IMR-90 (cell line): ENCODE measurements at regions not wholly inside any gene's neighbourhood (a gene's known extent, or its start where the extent isn't known, plus 50 kb on each side); places are given as distances from the start of the nearest gene placed in this dataset.

Experiments
- ATAC-seq: fragments of 200-7000 bp; cut with Tn5 transposase; 2 replicates; pipeline ENCODE4 v1.9.1; 2020; ENCODE audit warnings: low read depth, mild to moderate bottlenecking, moderate library complexity
- BruUV-seq: library from RNA; stranded (reverse); fragments of 400-500 nt; replicated peaks from 2 replicates; lab custom pipeline; 2021; lab: Mats Ljungman, UMichigan
- CTCF ChIA-PET: fragments of 300-600 bp; formaldehyde crosslinking; extraction: SDS; loops from one replicate; lab custom pipeline; 2021; ENCODE audit warnings: antibody characterized with exemption; lab: Yijun Ruan, JAX
- POLR2A ChIA-PET: fragments of 300-600 bp; sonication (Branson Sonifier 250); formaldehyde crosslinking; loops from one replicate; lab custom pipeline; 2022; ENCODE audit warnings: antibody characterized with exemption; ENCODE audit not compliant: unreplicated experiment; lab: Charles Lee
- DNase-seq: peaks from one replicate; pipeline ENCODE4 v3.0.0; 2013
- H2AFZ ChIP-seq: replicated peaks from 2 replicates; pipeline ENCODE3; 2013; ENCODE audit warnings: low read length, mild to moderate bottlenecking; ENCODE audit not compliant: poor library complexity
- H2AK5ac ChIP-seq: 2 replicates; pipeline ENCODE4 v1.6.1; 2013; ENCODE audit warnings: low read depth, low read length, inconsistent platforms
- H2AK9ac ChIP-seq: replicated peaks from 2 replicates; pipeline ENCODE3; 2013; ENCODE audit warnings: mild to moderate bottlenecking, low read depth, low read length, moderate library complexity; ENCODE audit not compliant: poor library complexity
- H2BK120ac ChIP-seq: 2 replicates; pipeline ENCODE4 v1.6.1; 2013; ENCODE audit warnings: low read depth, low read length, inconsistent platforms
- H2BK15ac ChIP-seq: 3 replicates; pipeline ENCODE4 v1.6.1; 2013; ENCODE audit warnings: low read depth, low read length, inconsistent platforms
- H2BK20ac ChIP-seq: 2 replicates; pipeline ENCODE4 v1.6.1; 2013; ENCODE audit warnings: low read depth, mild to moderate bottlenecking, inconsistent platforms, low read length, moderate library complexity
- H2BK5ac ChIP-seq: 2 replicates; pipeline ENCODE4 v1.6.1; 2013; ENCODE audit warnings: mild to moderate bottlenecking, low read depth, low read length, inconsistent platforms; ENCODE audit not compliant: poor library complexity, severe bottlenecking
- H3K14ac ChIP-seq: replicated peaks from 2 replicates; pipeline ENCODE4 v1.6.1; 2013; ENCODE audit warnings: low read depth, low read length, inconsistent platforms
- H3K18ac ChIP-seq: 2 replicates; pipeline ENCODE4 v1.6.1; 2013; ENCODE audit warnings: low read depth, low read length, control low read depth
- H3K23ac ChIP-seq: 2 replicates; pipeline ENCODE4 v1.6.1; 2013; ENCODE audit warnings: low read depth, low read length, inconsistent platforms
- H3K27ac ChIP-seq: 2 replicates; pipeline ENCODE4 v1.5.1; 2013; ENCODE audit warnings: mild to moderate bottlenecking, control low read depth, low read length; ENCODE audit not compliant: insufficient read depth
- H3K27me3 ChIP-seq: 2 replicates; pipeline ENCODE4 v1.6.1; 2013; ENCODE audit warnings: low read length; ENCODE audit not compliant: control insufficient read depth, insufficient read depth
- H3K36me3 ChIP-seq: 2 replicates; pipeline ENCODE4 v1.6.1; 2013; ENCODE audit warnings: low read length, mixed read lengths; ENCODE audit not compliant: control insufficient read depth, insufficient read depth
- H3K4ac ChIP-seq: 2 replicates; pipeline ENCODE4 v1.6.1; 2013; ENCODE audit warnings: low read depth, low read length, inconsistent platforms
- H3K4me1 ChIP-seq: 2 replicates; pipeline ENCODE4 v1.6.1; 2013; ENCODE audit warnings: low read length, mixed read lengths; ENCODE audit not compliant: control insufficient read depth, insufficient read depth
- H3K4me2 ChIP-seq: 2 replicates; pipeline ENCODE4 v1.6.1; 2013; ENCODE audit warnings: low read depth, mild to moderate bottlenecking, control low read depth, low read length, moderate library complexity
- H3K4me3 ChIP-seq: 2 replicates; pipeline ENCODE4 v1.5.1; 2013; ENCODE audit warnings: low read depth, mild to moderate bottlenecking, control low read depth, low read length, moderate library complexity; ENCODE audit not compliant: insufficient read depth
- H3K56ac ChIP-seq: 2 replicates; pipeline ENCODE4 v1.6.1; 2013; ENCODE audit warnings: low read length, inconsistent platforms; ENCODE audit not compliant: insufficient read depth; ENCODE audit errors: extremely low read depth
- H3K79me1 ChIP-seq, 2 experiments: 2 replicates each; pipeline ENCODE4 v1.6.1; 2013; ENCODE audit warnings: low read length in 2 of 2, inconsistent platforms in 1 of 2, low read depth in 1 of 2
- H3K9ac ChIP-seq: 2 replicates; pipeline ENCODE4 v1.6.1; 2013; ENCODE audit warnings: low read depth, low read length, control low read depth
- H3K9me1 ChIP-seq: 2 replicates; pipeline ENCODE4 v1.6.1; 2013; ENCODE audit warnings: low read length, inconsistent platforms; ENCODE audit not compliant: insufficient read depth
- H3K9me3 ChIP-seq: 2 replicates; pipeline ENCODE4 v1.6.1; 2013; ENCODE audit warnings: low read length; ENCODE audit not compliant: control insufficient read depth, insufficient read depth
- H4K20me1 ChIP-seq: 2 replicates; pipeline ENCODE4 v1.6.1; 2013; ENCODE audit warnings: low read length, inconsistent platforms; ENCODE audit not compliant: insufficient read depth
- H4K5ac ChIP-seq: 2 replicates; pipeline ENCODE4 v1.6.1; 2013; ENCODE audit warnings: mild to moderate bottlenecking, low read depth, low read length, control low read depth
- H4K8ac ChIP-seq, 2 experiments: 2 replicates each; pipeline ENCODE4 v1.6.1; 2013; ENCODE audit warnings: low read depth in 2 of 2, low read length in 2 of 2, control low read depth in 1 of 2, inconsistent platforms in 1 of 2
- H4K91ac ChIP-seq: 2 replicates; pipeline ENCODE4 v1.6.1; 2013; ENCODE audit warnings: low read depth, low read length, inconsistent platforms; ENCODE audit not compliant: insufficient read depth
- BHLHE40 ChIP-seq: fragments of 150-350 bp; IDR thresholded peaks from 2 replicates; pipeline ENCODE4 v1.6.1; 2016; ENCODE audit warnings: mild to moderate bottlenecking, low read depth, low read length
- CEBPB ChIP-seq: IDR thresholded peaks from 2 replicates; pipeline ENCODE4 v1.6.1; 2012; ENCODE audit warnings: low read depth, low read length, improper control_type of control experiment
- CHD1 ChIP-seq: IDR thresholded peaks from 2 replicates; pipeline ENCODE4 v1.6.1; 2012; ENCODE audit warnings: low read depth, low read length, improper control_type of control experiment
- CTCF ChIP-seq: conservative IDR thresholded peaks from 2 replicates; pipeline ENCODE4 v1.5.1; 2012; ENCODE audit warnings: mild to moderate bottlenecking, low read depth, low read length, improper control_type of control experiment
- ELK1 ChIP-seq: fragments of 150-350 bp; IDR thresholded peaks from 2 replicates; pipeline ENCODE4 v1.6.1; 2016; ENCODE audit warnings: low read depth, mild to moderate bottlenecking, low read length, moderate library complexity, borderline replicate concordance
- FOS ChIP-seq: fragments of 150-350 bp; IDR thresholded peaks from 2 replicates; pipeline ENCODE4 v1.6.1; 2016; ENCODE audit warnings: low read depth, low read length
- MAFK ChIP-seq: IDR thresholded peaks from 2 replicates; pipeline ENCODE4 v1.6.1; 2012; ENCODE audit warnings: low read depth, low read length, improper control_type of control experiment
- MAZ ChIP-seq: IDR thresholded peaks from 2 replicates; pipeline ENCODE4 v1.6.1; 2012; ENCODE audit warnings: low read depth, mild to moderate bottlenecking, low read length, improper control_type of control experiment, moderate library complexity, borderline replicate concordance
- MXI1 ChIP-seq: IDR thresholded peaks from 2 replicates; pipeline ENCODE4 v1.6.1; 2012; ENCODE audit warnings: low read depth, mild to moderate bottlenecking, low read length, moderate library complexity, borderline replicate concordance
- NFE2L2 ChIP-seq: fragments of 150-350 bp; IDR thresholded peaks from 2 replicates; pipeline ENCODE4 v1.6.1; 2016; ENCODE audit warnings: low read depth, mild to moderate bottlenecking, low read length
- POLR2A ChIP-seq: IDR thresholded peaks from 2 replicates; pipeline ENCODE4 v1.6.1; 2012; ENCODE audit warnings: mild to moderate bottlenecking, low read depth, low read length
- RAD21 ChIP-seq: IDR thresholded peaks from 2 replicates; pipeline ENCODE4 v1.6.1; 2012; ENCODE audit warnings: low read length, improper control_type of control experiment
- RCOR1 ChIP-seq: IDR thresholded peaks from 2 replicates; pipeline ENCODE4 v1.6.1; 2012; ENCODE audit warnings: mild to moderate bottlenecking, low read length, improper control_type of control experiment; ENCODE audit not compliant: insufficient replicate concordance
- RFX5 ChIP-seq: IDR thresholded peaks from 2 replicates; pipeline ENCODE4 v1.8.0; 2012; ENCODE audit warnings: low read depth, mild to moderate bottlenecking, low read length, moderate library complexity
- WGBS, 2 experiments: methylation state at CpG; one replicate each; pipeline versions ENCODE4 v1.1.5 to v1.1.7; 2013; ENCODE audit warnings: missing lambda C conversion rate in 2 of 2; ENCODE audit not compliant: insufficient read length in 1 of 2; ENCODE audit errors: extremely low coverage in 2 of 2; 5-methylcytosine and 5-hydroxymethylcytosine counted together
- dilution Hi-C: fragments of 300-500 bp; cut with HindIII; formaldehyde crosslinking; loops from one replicate; pipeline ENCODE4 v1.14.3; 2018; ENCODE audit warnings: low sequenced_read_pairs; ENCODE audit not compliant: unreplicated experiment
- in situ Hi-C: fragments of 300-500 bp; cut with MboI; formaldehyde crosslinking; loops from 3 replicates; pipeline ENCODE4 v1.14.3; 2019; ENCODE audit warnings: low sequenced_read_pairs, inconsistent platforms, mixed read lengths
- intact Hi-C: fragments of 100-400 bp; cut with micrococcal nuclease; formaldehyde crosslinking; loops from 2 replicates; pipeline ENCODE4 v1.10.0; 2022
- TF ChIP-seq, protein P1 (sequence below): fragments of 150-350 bp; IDR thresholded peaks from 2 replicates; pipeline ENCODE4 v1.6.1; 2017; ENCODE audit warnings: mild to moderate bottlenecking, antibody characterized with exemption, low read length, low read depth

DNA sequence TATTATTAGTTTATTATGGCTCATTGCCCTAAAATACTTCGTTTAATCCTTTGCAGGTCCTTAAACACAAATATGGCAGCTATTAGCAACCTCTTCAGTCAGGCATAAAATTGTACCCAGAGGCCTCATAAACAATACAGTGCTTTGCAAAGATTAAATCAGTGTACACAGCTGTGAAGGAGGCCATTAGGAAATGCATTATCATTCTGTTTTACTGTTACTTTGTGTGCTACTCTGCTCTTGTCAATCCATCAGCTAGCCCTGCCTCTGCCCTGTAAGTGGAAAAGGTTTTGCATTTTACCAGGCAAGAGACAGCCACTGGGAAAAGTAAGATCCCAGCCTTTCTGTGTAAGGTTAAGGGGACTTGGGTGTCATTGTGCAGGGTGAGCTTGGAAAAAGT is 415.7 kb upstream of the DAB1 start:
- H3K56ac ChIP-seq = no peak overlapping the region
- no CpG with 5 or more reads among the region's 1 CpG for WGBS, 2 experiments
- H2BK15ac ChIP-seq = no peak overlapping the region
- H4K20me1 ChIP-seq = no peaks in the 10 kb centered on the region
- no peak overlapping the region for H2BK120ac ChIP-seq
- no peaks in the 10 kb centered on the region for H3K79me1 ChIP-seq
- in situ Hi-C loops = no loop called here
- H3K18ac ChIP-seq = no peak overlapping the region
- no peaks in the 10 kb centered on the region for H3K9me1 ChIP-seq
- no peak overlapping the region for H3K23ac ChIP-seq
- no peak for DNase-seq
- no peak overlapping the region for H2BK5ac ChIP-seq
- H4K8ac ChIP-seq = no peak overlapping the region
- no peak overlapping the region for H4K5ac ChIP-seq
- no TSS peak for BruUV-seq
- ChIA-PET POLR2A (no interaction called here), CTCF (no interaction called here)
- H3K36me3 ChIP-seq = no peaks in the 10 kb centered on the region
- dilution Hi-C loops = no loop called here
- H3K27ac ChIP-seq = no peak overlapping the region
- no peak overlapping the region for H2BK20ac ChIP-seq
- no peak overlapping the region for H2AK5ac ChIP-seq
- H3K4ac ChIP-seq = no peak overlapping the region
- no peak overlapping the region for H2AK9ac ChIP-seq
- no peaks in the 10 kb centered on the region for H3K27me3 ChIP-seq
- no peak overlapping the region for H3K14ac ChIP-seq
- no peak overlapping the region for H2AFZ ChIP-seq
- H3K9me3 ChIP-seq = no peaks in the 10 kb centered on the region
- intact Hi-C loops = no loop called here
- no peak overlapping the region for H3K9ac ChIP-seq
- no peak overlapping the region for H3K4me3 ChIP-seq
- TF ChIP-seq, protein P1, sequence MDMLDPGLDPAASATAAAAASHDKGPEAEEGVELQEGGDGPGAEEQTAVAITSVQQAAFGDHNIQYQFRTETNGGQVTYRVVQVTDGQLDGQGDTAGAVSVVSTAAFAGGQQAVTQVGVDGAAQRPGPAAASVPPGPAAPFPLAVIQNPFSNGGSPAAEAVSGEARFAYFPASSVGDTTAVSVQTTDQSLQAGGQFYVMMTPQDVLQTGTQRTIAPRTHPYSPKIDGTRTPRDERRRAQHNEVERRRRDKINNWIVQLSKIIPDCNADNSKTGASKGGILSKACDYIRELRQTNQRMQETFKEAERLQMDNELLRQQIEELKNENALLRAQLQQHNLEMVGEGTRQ = no peak
- TF ChIP-seq RCOR1 (no peak), POLR2A (no peak), MAZ (no peak), NFE2L2 (no peak), CHD1 (no peak), BHLHE40 (no peak), MXI1 (no peak), FOS (no peak), RFX5 (no peak), CEBPB (no peak), MAFK (no peak), RAD21 (no peak), ELK1 (no peak), CTCF (no peak)
- no peak overlapping the region for H3K4me2 ChIP-seq
- no peak overlapping the region for H4K91ac ChIP-seq
- no peak for ATAC-seq
- H3K4me1 ChIP-seq = no peaks in the 10 kb centered on the region
